WI38 (cell line): ENCODE measurements at regions not wholly inside any gene's neighbourhood (a gene's known extent, or its start where the extent isn't known, plus 50 kb on each side); places are given as distances from the start of the nearest gene placed in this dataset.

Experiments used
- H3K4me3 ChIP-seq: 2 replicates; pipeline ENCODE4 v1.5.1; 2011; ENCODE audit warnings: low read depth, mild to moderate bottlenecking, control low read depth, low read length
- CTCF ChIP-seq: IDR thresholded peaks from 2 replicates; pipeline ENCODE4 v1.5.1; 2012; ENCODE audit warnings: low read depth, mild to moderate bottlenecking, control low read depth, low read length

- no peak for TF ChIP-seq CTCF
- H3K4me3 ChIP-seq, result no peak overlapping the region
Observed at GRCh38 chr10:107733328-107734130, 569.0 kb upstream of the SORCS1 start.

- TF ChIP-seq CTCF, result no peak
- H3K4me3 ChIP-seq, result no peak overlapping the region
Observed at GRCh38 chr10:107732045-107732444, 567.5 kb upstream of the SORCS1 start.

GRCh38 chr10:107728807-107729206 lies 564.3 kb upstream of the SORCS1 start:
- TF ChIP-seq CTCF, result no peak

GRCh38 chr10:107727767-107728317 lies 563.3 kb upstream of the SORCS1 start:
- no peak overlapping the region for H3K4me3 ChIP-seq
- no peak for TF ChIP-seq CTCF

More at GRCh38 chr10:107728807-107729206, 564.3 kb upstream of the SORCS1 start:
- H3K4me3 ChIP-seq, result no peak overlapping the region

GRCh38 chr10:107718864-107719263 lies 554.4 kb upstream of the SORCS1 start:
- no peak overlapping the region for H3K4me3 ChIP-seq
- no peak for TF ChIP-seq CTCF

- no peak overlapping the region for H3K4me3 ChIP-seq
- TF ChIP-seq CTCF, result no peak
Observed at GRCh38 chr10:107717046-107717445, 552.5 kb upstream of the SORCS1 start.

- no peak overlapping the region for H3K4me3 ChIP-seq
- TF ChIP-seq CTCF, result no peak
Observed at GRCh38 chr10:107715565-107715964, 551.1 kb upstream of the SORCS1 start.
